ENCODE measurements at regions not wholly inside any gene's neighbourhood (a gene's known extent, or its start where the extent isn't known, plus 50 kb on each side); places are given as distances from the start of the nearest gene placed in this dataset.

GRCh38 chr5:121688126-121688525 is 163.6 kb upstream of the FTMT start:
- no peak overlapping the region for H3K4me3 Mint-ChIP-seq
- no peaks in the 10 kb centered on the region for H3K36me3 Mint-ChIP-seq (ENCODE audit: low read depth)
- H3K27ac Mint-ChIP-seq, result no peak overlapping the region
- intact Hi-C loops (cut with micrococcal nuclease), result no loop called here
- no peaks in the 10 kb centered on the region for H3K27me3 Mint-ChIP-seq
- no peaks in the 10 kb centered on the region for H3K4me1 Mint-ChIP-seq (ENCODE audit: low read depth)
- peaks cover 11% of the 10 kb centered on the region for H3K9me3 Mint-ChIP-seq

GRCh38 chr5:121688781-121689180 is 162.9 kb upstream of the FTMT start:
- Mint-ChIP-seq H3K27me3 (no peaks in the 10 kb centered on the region), H3K27ac (no peak overlapping the region), H3K4me3 (no peak overlapping the region), H3K36me3 (ENCODE audit: low read depth) (no peaks in the 10 kb centered on the region), H3K9me3 (peaks cover 11% of the 10 kb centered on the region), H3K4me1 (ENCODE audit: low read depth) (no peaks in the 10 kb centered on the region)
- intact Hi-C loops (cut with micrococcal nuclease), result no loop called here

GRCh38 chr5:121691478-121691877 is 160.2 kb upstream of the FTMT start:
- no peak overlapping the region for H3K4me3 Mint-ChIP-seq
- intact Hi-C loops (cut with micrococcal nuclease), result no loop called here
- H3K27ac Mint-ChIP-seq, result no peak overlapping the region
- H3K36me3 Mint-ChIP-seq (ENCODE audit: low read depth), result no peaks in the 10 kb centered on the region
- H3K27me3 Mint-ChIP-seq, result no peaks in the 10 kb centered on the region
- H3K4me1 Mint-ChIP-seq (ENCODE audit: low read depth), result no peaks in the 10 kb centered on the region
- H3K9me3 Mint-ChIP-seq, result peaks cover 21% of the 10 kb centered on the region

- no peak overlapping the region for H3K27ac Mint-ChIP-seq
Measured at GRCh38 chr5:121692158-121692557, 159.5 kb upstream of the FTMT start.

GRCh38 chr5:121693864-121694263 is 157.8 kb upstream of the FTMT start:
- Mint-ChIP-seq H3K36me3 (ENCODE audit: low read depth) (no peaks in the 10 kb centered on the region), H3K4me1 (ENCODE audit: low read depth) (no peaks in the 10 kb centered on the region), H3K4me3 (no peak overlapping the region), H3K9me3 (peaks cover 14% of the 10 kb centered on the region), H3K27ac (no peak overlapping the region), H3K27me3 (no peaks in the 10 kb centered on the region)
- intact Hi-C loops (cut with micrococcal nuclease), result no loop called here

More at GRCh38 chr5:121692158-121692557, 159.5 kb upstream of the FTMT start:
- Mint-ChIP-seq H3K27me3 (no peaks in the 10 kb centered on the region), H3K4me1 (ENCODE audit: low read depth) (no peaks in the 10 kb centered on the region), H3K36me3 (ENCODE audit: low read depth) (no peaks in the 10 kb centered on the region), H3K4me3 (no peak overlapping the region), H3K9me3 (peaks cover 16% of the 10 kb centered on the region)
- intact Hi-C loops (cut with micrococcal nuclease), result no loop called here

- no peaks in the 10 kb centered on the region for H3K36me3 Mint-ChIP-seq (ENCODE audit: low read depth)
- H3K27ac Mint-ChIP-seq, result no peak overlapping the region
- H3K9me3 Mint-ChIP-seq, result peaks cover 9% of the 10 kb centered on the region
- no peaks in the 10 kb centered on the region for H3K4me1 Mint-ChIP-seq (ENCODE audit: low read depth)
- no peak overlapping the region for H3K4me3 Mint-ChIP-seq
- H3K27me3 Mint-ChIP-seq, result no peaks in the 10 kb centered on the region
- intact Hi-C loops (cut with micrococcal nuclease), result no loop called here
Measured at GRCh38 chr5:121695307-121695706, 156.4 kb upstream of the FTMT start.

- no peaks in the 10 kb centered on the region for H3K27me3 Mint-ChIP-seq
- no peaks in the 10 kb centered on the region for H3K4me1 Mint-ChIP-seq (ENCODE audit: low read depth)
- no peaks in the 10 kb centered on the region for H3K36me3 Mint-ChIP-seq (ENCODE audit: low read depth)
- no peak overlapping the region for H3K4me3 Mint-ChIP-seq
- H3K9me3 Mint-ChIP-seq, result peaks cover 16% of the 10 kb centered on the region
- no peak overlapping the region for H3K27ac Mint-ChIP-seq
- intact Hi-C loops (cut with micrococcal nuclease), result no loop called here
Measured at GRCh38 chr5:121698690-121699089, 153.0 kb upstream of the FTMT start.

DNA sequence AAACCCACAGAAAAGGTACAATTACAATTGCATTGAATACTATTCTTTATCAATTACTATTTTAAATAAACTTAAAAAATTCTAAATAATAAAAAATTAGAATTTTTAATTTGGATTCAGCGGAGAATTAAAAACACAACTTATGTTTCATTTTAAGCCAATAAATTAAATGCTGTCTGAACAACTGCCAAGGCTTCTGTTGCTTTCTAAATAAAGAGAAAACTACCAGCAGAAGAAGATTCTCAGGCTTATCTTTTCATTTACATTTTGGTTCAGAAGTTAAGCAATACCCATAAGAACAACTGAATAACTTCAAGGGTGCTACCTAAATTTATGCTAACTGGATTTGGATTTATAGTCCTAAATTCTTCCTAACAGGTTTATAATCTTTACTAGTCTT is 150.0 kb upstream of the FTMT start:
- H3K36me3 Mint-ChIP-seq (ENCODE audit: low read depth), result no peaks in the 10 kb centered on the region

DNA sequence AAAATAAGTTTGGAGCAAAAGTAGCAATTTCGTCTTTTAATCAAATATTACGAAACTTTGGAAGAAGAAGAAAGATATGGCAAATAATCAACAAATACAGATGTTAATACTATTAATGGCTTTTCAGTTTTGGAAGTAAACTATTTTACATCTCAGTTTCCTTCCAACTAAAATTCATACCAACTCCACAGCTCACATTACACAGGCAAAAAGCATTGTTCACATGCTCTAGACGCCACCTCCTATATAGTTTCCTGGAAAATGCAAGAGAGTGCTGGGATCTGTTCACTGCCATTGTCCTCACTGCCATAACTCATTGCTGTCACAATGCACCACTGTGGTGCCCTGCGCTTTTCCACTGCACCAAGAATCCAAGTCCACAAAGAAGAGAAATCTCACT is 149.0 kb upstream of the FTMT start:
- H3K4me3 Mint-ChIP-seq, result no peak overlapping the region
- H3K27me3 Mint-ChIP-seq, result no peaks in the 10 kb centered on the region
- H3K4me1 Mint-ChIP-seq (ENCODE audit: low read depth), result no peaks in the 10 kb centered on the region
- intact Hi-C loops (cut with micrococcal nuclease), result no loop called here
- H3K36me3 Mint-ChIP-seq (ENCODE audit: low read depth), result no peaks in the 10 kb centered on the region
- H3K9me3 Mint-ChIP-seq, result peaks cover 19% of the 10 kb centered on the region
- no peak overlapping the region for H3K27ac Mint-ChIP-seq

More for the DNA sequence above, 150.0 kb upstream of the FTMT start:
- Mint-ChIP-seq H3K4me1 (ENCODE audit: low read depth) (no peaks in the 10 kb centered on the region), H3K4me3 (no peak overlapping the region), H3K27me3 (no peaks in the 10 kb centered on the region), H3K9me3 (peaks cover 19% of the 10 kb centered on the region), H3K27ac (no peak overlapping the region)
- intact Hi-C loops (cut with micrococcal nuclease), result no loop called here

DNA sequence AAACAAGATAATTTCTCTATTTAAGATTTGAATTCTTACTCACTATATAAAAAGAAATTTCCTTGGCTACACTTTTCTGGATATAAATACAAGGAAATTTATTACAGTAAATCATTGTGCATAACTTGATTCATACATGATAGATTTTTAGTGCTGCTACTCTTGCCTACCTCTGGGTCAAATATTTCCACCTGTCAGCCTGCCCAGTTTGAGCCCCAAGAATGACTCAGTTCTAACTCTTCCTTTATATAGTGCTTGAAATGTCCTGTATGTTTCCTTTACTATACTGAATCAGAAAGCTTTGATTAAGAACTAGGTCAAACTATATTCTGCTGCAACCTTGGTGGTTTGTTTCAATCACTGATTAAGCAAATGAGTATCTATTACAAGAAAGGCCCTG is 147.4 kb upstream of the FTMT start:
- intact Hi-C loops (cut with micrococcal nuclease), result no loop called here
- H3K27ac Mint-ChIP-seq, result no peak overlapping the region
- no peaks in the 10 kb centered on the region for H3K36me3 Mint-ChIP-seq (ENCODE audit: low read depth)
- peaks cover 19% of the 10 kb centered on the region for H3K9me3 Mint-ChIP-seq
- no peak overlapping the region for H3K4me3 Mint-ChIP-seq
- no peaks in the 10 kb centered on the region for H3K27me3 Mint-ChIP-seq
- no peaks in the 10 kb centered on the region for H3K4me1 Mint-ChIP-seq (ENCODE audit: low read depth)

- Mint-ChIP-seq H3K4me1 (ENCODE audit: low read depth) (no peaks in the 10 kb centered on the region), H3K9me3 (peaks cover 34% of the 10 kb centered on the region), H3K4me3 (no peak overlapping the region), H3K27me3 (no peaks in the 10 kb centered on the region), H3K36me3 (ENCODE audit: low read depth) (no peaks in the 10 kb centered on the region), H3K27ac (no peak overlapping the region)
- intact Hi-C loops (cut with micrococcal nuclease), result no loop called here
Measured at GRCh38 chr5:121706686-121707085, 145.0 kb upstream of the FTMT start.

DNA sequence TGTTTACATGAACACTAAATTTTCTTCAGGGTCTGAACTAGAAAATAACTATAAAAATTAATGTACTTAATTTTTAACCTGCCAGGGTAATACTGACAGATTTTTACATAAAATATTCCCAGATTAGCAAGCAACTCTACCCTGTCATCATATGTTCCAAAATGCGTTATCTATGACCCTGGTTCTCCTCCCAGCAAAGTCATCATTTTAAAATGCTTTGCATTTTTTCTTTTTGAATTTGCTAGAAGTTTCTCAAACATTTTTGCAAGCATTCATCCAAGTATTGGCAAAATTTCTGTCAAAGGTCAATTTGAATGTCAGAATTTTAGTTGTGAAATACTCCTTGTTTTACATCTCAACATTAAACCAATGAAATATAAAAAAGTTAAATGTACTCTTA is 144.5 kb upstream of the FTMT start:
- no peaks in the 10 kb centered on the region for H3K36me3 Mint-ChIP-seq (ENCODE audit: low read depth)
- H3K27ac Mint-ChIP-seq, result no peak overlapping the region
- no peaks in the 10 kb centered on the region for H3K27me3 Mint-ChIP-seq
- no peak overlapping the region for H3K4me3 Mint-ChIP-seq
- no peaks in the 10 kb centered on the region for H3K4me1 Mint-ChIP-seq (ENCODE audit: low read depth)
- intact Hi-C loops (cut with micrococcal nuclease), result no loop called here
- H3K9me3 Mint-ChIP-seq, result peaks cover 39% of the 10 kb centered on the region

DNA sequence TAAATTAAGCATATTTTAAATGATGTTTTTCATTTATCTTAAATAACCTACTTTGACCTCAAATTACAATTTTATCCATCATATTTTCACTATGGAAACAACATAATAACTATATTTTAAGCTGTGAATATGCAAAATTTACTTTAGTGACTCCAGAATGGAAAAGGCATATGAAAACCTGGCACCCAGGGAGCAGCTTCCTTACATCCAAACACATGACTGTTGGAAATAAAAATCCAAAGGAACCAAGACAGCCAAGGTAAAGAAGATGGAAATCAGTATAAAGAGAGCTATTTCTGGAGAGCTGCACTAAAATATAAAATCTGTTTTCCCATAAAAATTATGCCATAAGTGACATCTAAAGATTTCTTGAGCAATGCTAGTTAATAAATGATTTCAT is 140.3 kb upstream of the FTMT start:
- no peaks in the 10 kb centered on the region for H3K4me1 Mint-ChIP-seq (ENCODE audit: low read depth)
- H3K9me3 Mint-ChIP-seq, result peaks cover 45% of the 10 kb centered on the region
- H3K4me3 Mint-ChIP-seq, result no peak overlapping the region
- intact Hi-C loops (cut with micrococcal nuclease), result no loop called here
- H3K27ac Mint-ChIP-seq, result no peak overlapping the region
- H3K27me3 Mint-ChIP-seq, result no peaks in the 10 kb centered on the region
- H3K36me3 Mint-ChIP-seq (ENCODE audit: low read depth), result no peaks in the 10 kb centered on the region

DNA sequence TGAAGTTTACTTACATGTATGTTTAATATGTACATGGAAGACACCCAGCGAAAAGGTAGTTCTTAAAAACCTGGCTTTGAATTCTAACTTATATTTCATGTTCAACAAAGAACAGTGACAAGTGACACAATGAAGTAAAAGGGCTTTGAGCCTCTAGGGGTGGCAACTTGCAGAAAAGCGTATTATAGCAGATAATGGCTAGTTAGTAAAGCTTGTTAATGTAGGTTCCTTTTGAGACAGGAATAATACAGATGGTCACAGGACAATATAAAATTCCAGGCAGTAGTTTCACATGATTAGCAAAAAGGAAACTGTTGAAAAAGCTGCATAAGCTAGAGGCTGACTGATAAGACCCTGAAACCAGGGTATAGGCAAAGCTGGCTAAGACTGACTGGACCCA is 132.4 kb upstream of the FTMT start:
- Mint-ChIP-seq H3K36me3 (ENCODE audit: low read depth) (no peaks in the 10 kb centered on the region), H3K4me1 (ENCODE audit: low read depth) (no peaks in the 10 kb centered on the region), H3K4me3 (no peak overlapping the region), H3K27me3 (no peaks in the 10 kb centered on the region), H3K27ac (no peak overlapping the region), H3K9me3 (peaks cover 14% of the 10 kb centered on the region)
- intact Hi-C loops (cut with micrococcal nuclease), result no loop called here

GRCh38 chr5:121725450-121725849 is 126.2 kb upstream of the FTMT start:
- Mint-ChIP-seq H3K4me1 (ENCODE audit: low read depth) (no peaks in the 10 kb centered on the region), H3K4me3 (no peak overlapping the region), H3K27ac (no peak overlapping the region)

More at GRCh38 chr5:121725450-121725849, 126.2 kb upstream of the FTMT start:
- Mint-ChIP-seq H3K27me3 (no peaks in the 10 kb centered on the region), H3K36me3 (ENCODE audit: low read depth) (no peaks in the 10 kb centered on the region), H3K9me3 (peaks cover 40% of the 10 kb centered on the region)
- intact Hi-C loops (cut with micrococcal nuclease), result no loop called here
